GM18505 (cell line): ENCODE measurements at regions not wholly inside any gene's neighbourhood (a gene's known extent, or its start where the extent isn't known, plus 50 kb on each side); places are given as distances from the start of the nearest gene placed in this dataset.

Source experiments
- ATAC-seq: cut with Tn5 transposase; IDR thresholded peaks from one replicate; pipeline ENCODE4 v1.9.1; 2021; ENCODE audit not compliant: unreplicated experiment
- POLR2A ChIP-seq: IDR thresholded peaks from 4 replicates; pipeline ENCODE4 v1.6.1; 2011; ENCODE audit warnings: borderline replicate concordance; ENCODE audit not compliant: insufficient read depth, insufficient read length; ENCODE audit errors: extremely low read depth

GRCh38 chr2:6011921-6012320 lies 319.7 kb downstream of the SOX11 start:
- no peak for ATAC-seq
- no peak for TF ChIP-seq POLR2A

- no peak for TF ChIP-seq POLR2A
These were observed 325.6 kb downstream of the SOX11 start for GRCh38 chr2:6017736-6018286.

GRCh38 chr2:6024229-6024628 lies 332.0 kb downstream of the SOX11 start:
- ATAC-seq, result no peak
- no peak for TF ChIP-seq POLR2A

More at GRCh38 chr2:6017736-6018286, 325.6 kb downstream of the SOX11 start:
- ATAC-seq, result no peak

- ATAC-seq, result no peak
- TF ChIP-seq POLR2A, result no peak
These were observed 332.6 kb downstream of the SOX11 start for GRCh38 chr2:6024784-6025183.

- no peak for ATAC-seq
- TF ChIP-seq POLR2A, result no peak
These were observed 333.2 kb downstream of the SOX11 start for GRCh38 chr2:6025391-6025790.

GRCh38 chr2:6027066-6027465 lies 334.9 kb downstream of the SOX11 start:
- no peak for TF ChIP-seq POLR2A
- ATAC-seq, result no peak

- no peak for TF ChIP-seq POLR2A
These were observed 339.1 kb downstream of the SOX11 start for GRCh38 chr2:6031200-6031867.

GRCh38 chr2:6036211-6036610 lies 344.0 kb downstream of the SOX11 start:
- ATAC-seq, result no peak

More at GRCh38 chr2:6031200-6031867, 339.1 kb downstream of the SOX11 start:
- no peak for ATAC-seq

GRCh38 chr2:6043238-6043637 lies 351.1 kb downstream of the SOX11 start:
- ATAC-seq, result no peak
- no peak for TF ChIP-seq POLR2A

More at GRCh38 chr2:6036211-6036610, 344.0 kb downstream of the SOX11 start:
- no peak for TF ChIP-seq POLR2A

- ATAC-seq, result no peak
- no peak for TF ChIP-seq POLR2A
These were observed 360.5 kb downstream of the SOX11 start for GRCh38 chr2:6052649-6053048.

- no peak for TF ChIP-seq POLR2A
- ATAC-seq, result no peak
These were observed 361.6 kb downstream of the SOX11 start for GRCh38 chr2:6053743-6054142.

- no peak for TF ChIP-seq POLR2A
- no peak for ATAC-seq
These were observed 362.0 kb downstream of the SOX11 start for GRCh38 chr2:6054161-6054671.

- no peak for ATAC-seq
- no peak for TF ChIP-seq POLR2A
These were observed 368.9 kb downstream of the SOX11 start for GRCh38 chr2:6060992-6061663.

- ATAC-seq, result no peak
- no peak for TF ChIP-seq POLR2A
These were observed 372.6 kb downstream of the SOX11 start for GRCh38 chr2:6064757-6065156.
